ENCODE measurements at regions not wholly inside any gene's neighbourhood (a gene's known extent, or its start where the extent isn't known, plus 50 kb on each side); places are given as distances from the start of the nearest gene placed in this dataset.

- DNase-seq (ENCODE audit: low read depth in 4 of 4, low spot score in 1 of 4) = no peak
Observed at GRCh38 chr3:109897734-109898133, 560.4 kb upstream of the DPPA4 start.

DNA sequence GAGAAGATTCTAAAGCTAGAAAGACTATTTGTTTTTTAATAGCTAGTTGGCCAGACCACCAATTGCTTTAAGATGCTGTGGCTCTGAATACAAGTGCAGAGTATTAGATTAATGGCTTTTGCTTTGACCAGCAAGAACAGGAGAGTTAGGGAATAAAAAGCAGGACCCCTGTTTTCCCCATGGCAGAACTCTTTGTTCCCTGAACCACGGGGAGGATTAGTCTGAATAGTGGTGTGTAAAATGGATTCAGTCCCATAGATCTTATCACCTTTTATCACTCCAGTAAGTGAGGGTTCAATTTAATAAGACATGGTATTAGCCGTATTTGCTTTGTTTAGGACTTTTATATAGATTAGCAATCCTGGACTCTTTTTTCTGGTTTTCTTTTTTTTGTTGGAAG is 562.6 kb upstream of the DPPA4 start:
- no peak for DNase-seq (ENCODE audit: low read depth in 4 of 4, low spot score in 1 of 4)

- no peak for DNase-seq (ENCODE audit: low read depth in 4 of 4, low spot score in 1 of 4)
Observed at GRCh38 chr3:109900783-109901182, 563.4 kb upstream of the DPPA4 start.

DNA sequence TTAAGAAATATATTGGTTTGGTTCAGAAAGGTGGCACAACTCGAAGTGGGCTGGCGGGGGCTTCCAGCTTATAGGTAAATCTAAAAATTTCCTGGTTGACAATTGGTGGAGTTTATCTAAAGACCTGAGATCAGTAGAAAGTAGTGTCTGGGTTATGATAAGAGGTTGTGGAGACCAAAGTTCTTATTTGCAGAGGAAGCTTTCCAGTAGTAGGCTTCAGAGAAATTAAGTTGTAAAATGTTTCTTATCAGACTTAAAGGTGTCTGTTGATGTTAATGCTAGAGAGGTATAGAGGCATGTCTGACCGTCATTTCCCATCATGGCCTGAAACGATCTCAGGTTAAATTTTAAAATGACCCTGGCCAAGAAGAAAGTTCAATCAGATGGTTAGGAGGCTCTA is 565.2 kb upstream of the DPPA4 start:
- no peak for DNase-seq (ENCODE audit: low read depth in 4 of 4, low spot score in 1 of 4)

- no peak for DNase-seq (ENCODE audit: low read depth in 4 of 4, low spot score in 1 of 4)
Observed at GRCh38 chr3:109903100-109903499, 565.8 kb upstream of the DPPA4 start.

GRCh38 chr3:109910772-109911171 is 573.4 kb upstream of the DPPA4 start:
- DNase-seq (ENCODE audit: low read depth in 4 of 4, low spot score in 1 of 4) = no peak

- DNase-seq (ENCODE audit: low read depth in 4 of 4, low spot score in 1 of 4) = no peak
Observed at GRCh38 chr3:109918740-109919139, 581.4 kb upstream of the DPPA4 start.

DNA sequence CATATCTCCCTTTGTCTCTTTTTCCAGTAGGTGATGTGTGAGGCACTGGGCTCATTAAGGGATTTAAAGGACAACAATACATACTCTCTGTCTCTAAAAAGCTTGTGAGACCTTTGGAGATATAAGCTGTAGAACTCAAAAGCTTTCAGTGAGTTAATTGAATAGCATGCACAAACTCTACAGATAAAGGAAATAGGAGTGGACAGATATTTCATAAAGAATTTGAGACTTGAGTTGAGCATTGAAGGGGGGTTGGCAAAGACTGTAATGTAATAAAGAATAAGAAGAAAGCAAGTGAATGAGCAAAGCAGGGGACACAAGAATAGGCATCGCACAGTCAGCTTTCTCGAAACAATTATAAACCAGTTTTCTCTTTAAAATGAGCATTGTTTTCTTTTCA is 583.4 kb upstream of the DPPA4 start:
- DNase-seq (ENCODE audit: low read depth in 4 of 4, low spot score in 1 of 4) = no peak

DNA sequence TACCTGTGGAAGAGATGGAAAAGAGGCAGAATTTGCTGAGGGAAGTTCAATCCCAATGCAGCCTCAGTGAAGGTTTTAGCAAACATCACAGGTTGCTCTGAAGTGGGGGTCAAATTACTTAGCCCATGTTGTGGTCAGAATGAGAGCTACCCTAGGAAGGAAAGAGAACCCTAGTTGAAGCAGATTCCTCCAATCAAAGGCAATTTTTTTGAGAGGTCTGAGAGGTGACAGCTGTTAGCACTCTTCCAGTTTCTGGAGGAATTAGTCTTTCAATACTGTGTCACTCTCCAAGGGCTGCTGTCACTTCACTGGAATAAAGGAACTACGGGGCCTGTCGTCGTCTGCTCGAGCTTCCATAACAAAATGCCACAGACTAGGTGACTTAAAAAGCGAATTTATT is 584.2 kb upstream of the DPPA4 start:
- DNase-seq (ENCODE audit: low read depth in 4 of 4, low spot score in 1 of 4) = no peak

DNA sequence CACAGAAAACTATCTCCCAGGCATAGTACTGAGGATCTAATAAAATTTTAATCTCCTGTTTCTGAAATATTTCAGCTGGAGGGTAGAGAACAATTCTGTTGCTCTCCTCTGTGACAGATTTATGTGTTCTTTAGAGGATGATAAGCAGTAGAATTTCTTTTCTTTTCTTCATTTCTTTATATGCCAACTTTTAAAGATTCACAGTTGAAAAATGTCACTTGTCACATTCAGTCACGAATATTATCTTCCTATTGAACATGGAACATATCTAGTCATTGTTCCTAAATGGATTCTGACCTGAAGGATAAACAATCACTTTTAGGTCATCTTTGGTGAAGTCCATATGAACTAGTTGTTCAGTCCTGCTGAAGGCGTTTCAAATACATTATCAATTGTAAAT is 585.5 kb upstream of the DPPA4 start:
- no peak for DNase-seq (ENCODE audit: low read depth in 4 of 4, low spot score in 1 of 4)

DNA sequence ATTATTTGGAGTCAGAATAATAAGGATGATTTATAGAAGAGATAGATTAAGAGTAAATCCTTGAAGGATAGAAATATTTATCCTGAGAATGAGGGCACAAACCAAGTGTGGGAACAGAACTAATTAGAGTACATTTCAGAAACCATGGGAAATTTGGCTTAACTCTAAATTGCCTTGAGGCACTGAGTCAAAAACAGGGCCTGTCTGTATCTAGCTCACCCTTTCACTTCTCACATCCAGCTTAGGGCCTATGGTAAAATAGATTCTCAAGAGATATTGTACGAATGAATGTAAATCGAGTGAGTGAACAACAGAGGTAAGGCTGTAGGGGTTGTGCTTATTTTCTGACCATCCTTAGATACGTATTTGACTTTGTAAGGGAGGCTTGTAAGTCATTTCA is 586.1 kb upstream of the DPPA4 start:
- no peak for DNase-seq (ENCODE audit: low read depth in 4 of 4, low spot score in 1 of 4)

- DNase-seq (ENCODE audit: low read depth in 4 of 4, low spot score in 1 of 4) = no peak
Observed at GRCh38 chr3:109924196-109924595, 586.9 kb upstream of the DPPA4 start.

- DNase-seq (ENCODE audit: low read depth in 4 of 4, low spot score in 1 of 4) = no peak
Observed at GRCh38 chr3:109926376-109926775, 589.0 kb upstream of the DPPA4 start.

GRCh38 chr3:109927161-109927560 is 589.8 kb upstream of the DPPA4 start:
- DNase-seq (ENCODE audit: low read depth in 4 of 4, low spot score in 1 of 4) = peak in 2 of 4 experiments; percentile 0 to 1

GRCh38 chr3:109927726-109928125 is 590.4 kb upstream of the DPPA4 start:
- no peak for DNase-seq (ENCODE audit: low read depth in 4 of 4, low spot score in 1 of 4)

- no peak for DNase-seq (ENCODE audit: low read depth in 4 of 4, low spot score in 1 of 4)
Observed at GRCh38 chr3:109930582-109930981, 593.2 kb upstream of the DPPA4 start.

GRCh38 chr3:109933576-109933975 is 596.2 kb upstream of the DPPA4 start:
- DNase-seq (ENCODE audit: low read depth in 4 of 4, low spot score in 1 of 4) = no peak

- DNase-seq (ENCODE audit: low read depth in 4 of 4, low spot score in 1 of 4) = no peak
Observed at GRCh38 chr3:109939817-109940216, 602.5 kb upstream of the DPPA4 start.

- DNase-seq (ENCODE audit: low read depth in 4 of 4, low spot score in 1 of 4) = no peak
Observed at GRCh38 chr3:109943181-109943580, 605.8 kb upstream of the DPPA4 start.

GRCh38 chr3:109944836-109945235 is 607.5 kb upstream of the DPPA4 start:
- no peak for DNase-seq (ENCODE audit: low read depth in 4 of 4, low spot score in 1 of 4)

GRCh38 chr3:109952924-109953323 is 615.6 kb upstream of the DPPA4 start:
- DNase-seq (ENCODE audit: low read depth in 4 of 4, low spot score in 1 of 4) = no peak

GRCh38 chr3:109963831-109964230 is 626.5 kb upstream of the DPPA4 start:
- DNase-seq (ENCODE audit: low read depth in 4 of 4, low spot score in 1 of 4) = no peak

- DNase-seq (ENCODE audit: low read depth in 4 of 4, low spot score in 1 of 4) = no peak
Observed at GRCh38 chr3:109973733-109974132, 636.4 kb upstream of the DPPA4 start.

DNA sequence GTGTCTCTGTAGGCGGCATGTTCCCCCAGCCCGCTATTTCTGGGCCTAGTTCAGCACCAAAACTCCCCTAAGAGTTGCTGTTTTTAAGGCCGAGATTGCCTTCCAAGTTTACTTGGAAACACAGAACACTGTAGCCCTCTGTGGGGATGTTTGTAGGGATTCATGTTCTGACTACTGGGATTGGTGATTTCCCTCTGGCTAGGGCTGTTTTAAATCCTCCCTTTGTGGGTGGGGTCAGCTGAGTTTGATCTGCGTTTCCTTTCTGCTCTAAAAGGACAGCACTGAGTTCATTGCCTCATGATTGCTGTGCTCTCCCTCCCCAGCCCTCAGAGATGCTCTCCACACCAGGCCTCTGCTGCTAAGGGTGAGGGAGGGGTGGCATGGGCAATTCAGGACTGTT is 640.6 kb upstream of the DPPA4 start:
- no peak for DNase-seq (ENCODE audit: low read depth in 4 of 4, low spot score in 1 of 4)
